ENCODE measurements at regions not wholly inside any gene's neighbourhood (a gene's known extent, or its start where the extent isn't known, plus 50 kb on each side); places are given as distances from the start of the nearest gene placed in this dataset.
"Not testable (repeated sequence)": the region's sequence is repeated elsewhere in the genome, so short reads cannot be mapped to it uniquely, and the experiment has no call there.

DNA sequence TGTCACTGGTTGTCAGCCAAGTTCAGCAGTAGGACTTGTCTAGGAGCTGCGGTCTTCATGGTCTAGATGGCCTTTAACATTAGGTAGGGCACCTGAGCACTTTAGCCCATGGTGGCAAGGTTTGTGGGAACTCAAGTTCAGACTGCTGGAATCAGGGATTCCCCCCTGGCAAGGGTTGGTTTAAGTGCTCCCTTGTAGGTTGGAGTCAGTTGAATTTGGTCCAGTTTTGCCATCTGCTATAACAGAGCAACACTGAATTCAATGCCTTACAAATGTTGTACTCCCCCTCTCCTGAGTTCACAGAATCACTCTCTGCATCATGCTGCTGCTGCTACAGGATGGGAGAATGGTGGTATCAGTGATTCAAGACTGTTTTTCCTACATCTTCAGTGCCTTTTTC lies 509.3 kb downstream of the VGLL3 start:
- DNase-seq: no peak

DNA sequence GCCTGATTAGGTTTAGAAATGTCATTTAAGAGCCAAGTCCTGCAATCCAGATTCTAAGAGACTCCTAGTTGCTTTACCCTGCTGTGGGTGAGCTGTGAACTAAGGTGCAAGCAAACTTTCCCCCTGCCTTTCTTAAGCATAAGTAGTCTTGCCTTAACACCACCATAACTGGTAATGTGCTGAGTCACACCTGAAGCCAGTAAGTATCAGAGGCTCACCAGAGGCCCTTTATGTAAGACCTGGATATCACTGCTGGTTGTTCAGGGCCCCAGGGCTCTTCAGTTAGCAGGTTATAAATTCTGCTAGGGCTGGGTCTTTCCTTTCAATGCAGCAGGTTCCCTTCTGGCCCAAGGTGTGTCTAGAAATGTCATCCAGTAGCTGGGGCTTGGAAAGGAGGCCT lies 509.9 kb downstream of the VGLL3 start:
- DNase-seq: no peak

DNA sequence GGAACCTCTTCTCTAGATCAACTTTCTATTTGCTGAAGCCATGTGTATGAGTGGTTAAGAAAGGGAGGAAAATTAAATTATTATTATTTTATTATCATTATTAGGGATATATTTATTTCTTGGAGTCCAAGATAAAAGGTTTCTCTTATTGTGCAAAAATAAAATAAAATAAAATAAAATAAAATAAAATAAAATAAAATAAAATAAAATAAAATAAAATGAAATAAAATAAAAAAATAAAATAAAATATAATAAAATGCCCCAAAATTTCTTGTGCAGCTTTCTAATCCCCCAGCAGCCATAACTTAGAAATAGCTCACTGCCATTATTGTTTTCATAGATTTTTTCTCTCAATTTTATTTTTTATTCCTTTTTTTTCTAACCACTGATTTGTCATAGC lies 526.8 kb downstream of the VGLL3 start:
- no peak for DNase-seq

DNA sequence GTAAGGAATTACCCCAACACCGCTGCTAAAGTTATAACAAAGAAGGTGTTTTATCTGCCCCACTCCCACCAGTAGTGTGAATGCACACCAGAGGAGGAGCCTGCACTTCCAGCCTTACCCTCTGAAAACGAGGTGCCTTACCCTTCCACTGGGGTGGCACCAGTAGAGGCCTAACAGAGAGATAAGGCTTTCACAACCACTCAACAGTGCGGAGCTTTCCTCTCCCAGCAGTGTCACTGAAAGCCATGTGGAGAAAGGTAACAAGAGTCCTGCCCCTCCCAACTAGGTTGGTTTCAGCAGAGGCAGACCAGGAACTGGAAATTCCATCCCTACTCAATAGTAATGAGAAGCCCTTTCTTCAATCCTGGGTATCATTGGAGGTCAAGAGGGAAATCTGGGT lies 539.2 kb downstream of the VGLL3 start:
- no peak for DNase-seq

DNA sequence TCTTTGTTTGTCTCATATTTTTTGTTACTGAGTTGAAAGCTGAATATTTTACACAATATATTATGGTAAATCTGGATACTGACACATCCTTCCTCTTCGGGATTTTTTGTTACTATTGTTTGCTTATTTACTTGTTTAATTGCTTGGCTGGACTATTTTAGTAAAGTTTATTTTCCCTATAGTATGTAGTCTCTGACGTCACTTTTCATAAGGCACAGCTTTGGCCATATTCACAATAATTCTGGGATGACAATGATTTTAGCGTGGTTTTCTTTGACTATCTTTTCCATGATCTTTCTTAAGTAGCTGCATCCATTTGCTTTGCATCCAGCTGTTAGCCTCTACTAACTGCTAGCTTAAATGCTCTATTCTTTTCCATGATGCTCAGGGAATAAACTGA lies 552.4 kb downstream of the VGLL3 start:
- no peak for DNase-seq

DNA sequence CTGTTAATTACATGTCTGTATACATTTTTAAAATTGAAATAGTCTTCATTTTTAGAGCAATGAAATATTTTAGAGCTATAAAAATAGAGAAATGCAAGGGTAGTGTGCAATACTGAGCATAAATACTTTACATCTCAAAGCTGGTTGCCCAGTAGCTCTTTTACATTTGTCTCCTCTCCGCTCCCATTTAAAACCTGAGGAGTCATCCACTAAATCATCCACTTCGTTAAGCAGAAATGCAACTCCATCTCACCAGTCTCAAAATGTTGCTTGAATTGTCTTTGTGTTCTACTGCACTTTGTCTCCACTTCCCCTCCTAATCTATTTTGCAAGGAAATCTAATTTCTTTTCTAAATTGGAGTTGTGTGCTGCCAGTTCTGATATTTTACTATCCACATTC lies 563.6 kb downstream of the VGLL3 start:
- DNase-seq: no peak

DNA sequence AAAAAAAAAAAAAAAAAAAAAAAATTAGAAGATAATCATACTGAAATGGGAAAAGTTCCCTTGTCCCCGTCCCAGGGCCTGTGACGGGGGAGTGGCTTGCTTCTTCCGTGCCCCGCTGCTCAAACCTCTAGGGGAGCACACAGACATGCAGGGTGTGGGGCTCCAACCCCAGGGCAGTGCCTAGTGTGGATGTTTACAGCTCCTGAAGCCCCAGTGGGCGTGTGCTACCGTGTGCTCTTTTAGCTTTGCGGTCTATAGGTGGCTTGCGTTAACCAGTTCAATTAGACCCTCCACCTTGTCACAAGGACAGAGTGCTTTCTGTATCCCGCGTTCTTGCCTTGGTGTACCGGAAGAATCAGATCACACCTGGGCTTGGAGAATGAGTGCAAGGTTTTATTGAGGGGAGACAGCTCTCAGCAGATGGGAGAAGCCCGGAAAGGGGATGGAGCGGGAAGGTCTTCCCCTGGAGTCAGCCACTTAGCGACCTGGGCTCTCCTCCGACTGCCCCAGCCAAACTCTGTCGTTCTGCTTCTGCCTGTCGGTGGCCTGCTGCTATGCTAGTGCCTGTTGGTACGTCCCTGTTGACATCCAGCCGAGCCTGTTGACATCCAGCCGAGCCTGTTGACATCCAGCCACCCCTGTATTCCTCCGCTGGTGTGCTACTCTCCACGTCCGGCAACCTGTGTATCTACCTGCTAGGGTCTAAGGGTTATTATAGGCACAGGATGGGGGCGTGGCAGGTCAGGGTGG lies 569.8 kb downstream of the VGLL3 start:
- DNase-seq: no peak

DNA sequence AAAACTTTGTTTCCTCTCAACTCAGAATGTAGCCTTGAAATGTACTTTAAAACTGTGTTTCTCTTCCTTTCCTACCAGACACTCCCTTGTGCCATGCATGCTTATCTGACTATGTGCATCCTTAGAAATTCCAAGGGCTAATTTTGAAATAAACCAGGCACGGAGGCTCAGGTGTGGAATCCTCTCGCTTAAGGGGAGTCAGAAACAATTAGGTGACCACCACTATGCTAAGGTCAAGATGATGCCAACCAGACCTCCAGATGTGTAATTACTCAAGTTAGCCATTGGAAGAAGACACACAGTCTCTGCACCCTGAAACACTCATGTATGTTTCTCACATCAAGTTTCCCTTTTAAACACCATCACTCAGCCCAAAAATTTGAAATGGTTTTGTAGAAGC lies 572.1 kb downstream of the VGLL3 start:
- no peak for DNase-seq

DNA sequence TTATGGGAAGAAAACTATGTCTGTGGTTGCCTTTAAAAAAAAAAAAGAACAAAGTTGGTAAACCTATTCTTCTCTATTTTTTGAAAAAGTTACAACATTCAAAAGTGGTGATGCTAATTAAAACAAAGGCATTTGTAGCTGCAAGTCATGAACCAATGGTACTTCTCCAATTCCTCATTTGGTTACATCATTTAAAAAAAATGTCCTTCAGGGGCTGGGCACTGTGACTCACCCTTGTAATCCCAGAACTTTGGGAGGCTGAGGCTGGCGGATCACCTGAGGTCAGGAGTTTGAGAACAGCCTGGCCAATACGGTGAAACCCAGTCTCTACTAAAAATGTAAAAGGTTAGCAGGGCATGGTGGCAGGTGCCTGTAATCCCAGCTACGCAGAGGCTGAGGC lies 574.6 kb downstream of the VGLL3 start:
- DNase-seq: no peak

DNA sequence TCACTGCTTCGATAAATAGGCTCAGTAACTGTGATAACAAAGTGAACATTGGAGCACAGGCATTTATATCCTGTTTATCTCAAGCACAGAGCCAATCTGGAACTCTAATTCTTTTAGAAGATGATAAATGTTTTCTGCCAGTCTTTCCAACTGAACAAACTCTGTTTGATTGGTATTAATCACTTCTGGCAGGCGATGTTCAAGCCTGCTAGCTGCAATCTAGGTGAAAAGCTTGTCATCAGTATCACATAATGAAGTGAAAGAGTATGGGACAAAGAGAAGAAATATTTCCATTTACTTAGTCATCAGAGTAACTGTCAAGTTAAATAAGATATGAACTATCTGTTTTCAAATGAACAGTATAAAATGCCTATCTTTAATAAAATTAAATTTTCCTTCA lies 577.3 kb downstream of the VGLL3 start:
- no peak for DNase-seq

DNA sequence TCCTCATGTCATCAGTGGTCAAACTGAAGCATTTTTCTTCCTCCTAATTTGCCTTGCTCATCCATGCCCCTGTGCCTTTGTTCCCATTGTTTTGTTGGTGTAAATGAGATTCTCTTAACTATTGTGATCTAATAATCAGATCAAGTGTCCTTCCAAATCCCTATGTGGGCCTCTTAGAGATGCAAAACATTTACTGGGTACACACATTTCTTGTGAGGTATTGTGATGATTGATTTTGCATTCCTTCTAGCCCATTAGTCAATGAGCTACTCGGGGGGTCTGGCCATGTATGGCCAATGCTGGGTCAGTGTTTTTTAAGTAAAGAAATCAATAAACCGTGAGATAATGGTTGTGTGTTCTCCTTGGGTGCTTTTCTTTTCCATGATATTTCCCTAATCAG lies 580.4 kb downstream of the VGLL3 start:
- no peak for DNase-seq

DNA sequence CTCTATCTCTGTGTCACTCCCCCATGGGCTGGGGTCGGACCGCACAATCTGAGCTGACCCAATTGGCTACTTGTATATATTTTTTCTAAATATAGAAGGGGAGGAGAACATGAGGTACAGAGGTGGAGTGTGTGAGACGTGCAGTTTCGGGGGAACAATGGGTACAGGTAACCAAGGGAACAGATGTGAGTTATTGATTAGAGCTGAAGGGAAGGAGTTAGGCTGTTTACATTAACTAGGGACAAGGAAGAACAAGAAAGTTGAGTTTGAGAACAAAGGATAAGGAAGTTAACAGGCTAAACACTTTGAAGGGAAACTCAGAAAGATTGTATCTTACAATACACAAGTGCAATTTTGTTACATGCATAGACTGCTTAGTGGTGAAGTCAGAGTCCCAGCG lies 601.2 kb downstream of the VGLL3 start:
- not testable (repeated sequence) for DNase-seq

DNA sequence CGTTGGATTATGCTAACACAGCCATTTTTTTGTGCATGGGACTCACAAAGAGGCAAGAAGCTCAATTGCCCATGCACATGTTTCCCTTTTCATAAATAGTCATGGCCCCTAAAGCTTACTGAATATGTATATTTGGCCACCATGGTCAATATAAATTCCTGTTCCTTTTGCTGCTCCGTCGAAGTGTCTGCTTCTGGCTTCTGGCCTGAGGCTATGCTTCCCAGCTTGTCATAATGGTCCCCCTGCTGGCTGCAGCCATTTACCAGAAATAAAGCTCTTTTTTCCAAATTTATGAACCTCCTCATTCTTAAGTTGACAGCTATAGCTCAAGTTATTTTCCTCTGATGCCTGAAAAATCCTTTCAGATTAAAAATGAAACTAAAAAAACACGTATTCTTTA lies 602.1 kb downstream of the VGLL3 start:
- no peak for DNase-seq

DNA sequence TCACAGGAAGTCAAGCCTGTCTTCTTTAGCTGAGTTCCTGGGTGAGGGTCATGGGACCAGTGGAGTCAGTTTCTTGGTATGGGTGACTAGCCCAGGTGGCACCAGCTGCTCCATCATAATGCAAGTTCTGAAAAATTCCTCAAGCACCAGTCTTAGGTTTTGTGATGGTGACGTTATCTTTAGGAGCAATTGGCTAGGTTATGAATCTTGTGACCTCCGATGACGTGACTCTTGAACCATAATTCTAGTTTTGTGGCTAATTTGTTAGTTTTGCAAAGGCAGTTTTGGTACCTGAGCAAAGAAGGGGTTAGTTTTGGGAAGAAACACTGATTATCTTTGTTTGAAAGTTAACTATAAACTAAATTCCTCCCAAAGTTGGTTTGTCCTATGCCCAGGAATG lies 608.4 kb downstream of the VGLL3 start:
- DNase-seq: no peak

DNA sequence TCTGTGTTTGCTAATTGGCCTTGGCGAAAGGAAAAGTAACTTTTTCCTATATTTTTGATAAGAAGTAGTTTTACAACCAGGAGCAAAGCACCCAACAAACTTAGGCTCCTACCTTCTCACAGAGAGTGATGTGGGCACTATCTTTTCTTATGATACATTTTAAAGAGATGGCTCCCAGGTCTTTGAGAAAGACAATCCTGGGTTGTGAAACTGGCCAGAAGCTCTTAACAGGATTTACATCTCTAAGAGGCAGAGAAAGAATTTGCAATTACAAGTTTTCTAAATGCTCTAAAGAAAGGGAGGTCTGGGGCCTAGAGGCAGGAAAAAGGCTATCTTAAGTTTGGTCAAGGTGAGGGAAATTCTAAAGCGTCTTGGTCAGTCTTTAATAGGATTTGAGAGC lies 609.7 kb downstream of the VGLL3 start:
- DNase-seq: no peak

DNA sequence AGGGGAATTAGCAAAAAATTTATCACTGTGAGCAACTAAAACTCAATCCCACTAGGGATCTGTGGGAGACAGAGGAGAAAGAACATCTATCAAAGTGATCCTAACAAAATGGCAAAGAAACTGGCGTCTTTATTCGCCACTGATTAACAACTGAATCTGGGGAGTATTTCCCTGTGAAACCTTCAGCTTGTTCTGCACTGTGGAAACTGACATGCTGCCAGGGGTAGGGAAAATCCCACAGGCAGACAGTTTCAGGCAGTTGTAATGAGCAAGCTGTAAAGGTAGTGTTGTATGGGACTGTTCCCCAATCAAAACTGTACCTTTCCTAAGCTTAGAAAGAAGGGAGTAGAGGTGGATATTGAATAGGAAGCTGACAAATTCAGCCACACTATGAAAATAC lies 611.7 kb downstream of the VGLL3 start:
- DNase-seq: no peak

DNA sequence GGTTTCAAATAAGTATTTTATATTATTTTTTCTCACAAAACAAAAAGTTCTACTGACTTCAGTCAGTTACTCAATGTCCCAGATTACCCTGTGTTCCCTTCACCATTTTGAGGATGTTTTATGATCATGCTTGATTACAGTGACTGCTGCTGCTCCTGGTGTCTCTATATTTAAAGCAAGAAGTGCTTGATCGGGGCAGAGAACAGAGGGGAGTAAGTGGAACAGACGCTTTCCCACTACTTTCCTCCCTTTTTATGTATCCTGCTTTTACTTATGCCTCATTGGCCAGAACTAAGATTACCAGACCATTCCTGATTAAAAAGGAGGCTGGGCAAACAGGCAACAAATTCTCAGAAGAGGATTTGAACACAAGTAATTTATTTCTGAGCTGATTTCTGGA lies 612.1 kb downstream of the VGLL3 start:
- DNase-seq: no peak

DNA sequence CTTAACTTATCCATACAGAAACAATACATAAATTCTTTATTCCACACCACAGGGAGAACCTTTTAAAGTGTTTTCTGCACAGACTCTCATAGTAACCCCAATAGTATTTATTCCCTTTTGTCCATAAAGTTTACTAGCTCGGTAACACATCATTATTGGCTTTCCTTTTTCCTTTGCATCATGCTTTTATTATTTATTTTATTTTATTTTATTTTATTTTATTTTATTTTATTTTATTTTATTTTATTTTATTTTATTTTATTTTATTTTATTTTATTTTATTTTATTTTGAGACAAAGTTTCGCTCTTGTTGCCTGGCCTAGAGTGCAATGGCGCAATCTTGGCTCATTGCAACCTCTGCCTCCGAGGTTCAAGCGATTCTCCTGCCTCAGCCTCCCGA lies 655.4 kb downstream of the VGLL3 start:
- not testable (repeated sequence) for DNase-seq

DNA sequence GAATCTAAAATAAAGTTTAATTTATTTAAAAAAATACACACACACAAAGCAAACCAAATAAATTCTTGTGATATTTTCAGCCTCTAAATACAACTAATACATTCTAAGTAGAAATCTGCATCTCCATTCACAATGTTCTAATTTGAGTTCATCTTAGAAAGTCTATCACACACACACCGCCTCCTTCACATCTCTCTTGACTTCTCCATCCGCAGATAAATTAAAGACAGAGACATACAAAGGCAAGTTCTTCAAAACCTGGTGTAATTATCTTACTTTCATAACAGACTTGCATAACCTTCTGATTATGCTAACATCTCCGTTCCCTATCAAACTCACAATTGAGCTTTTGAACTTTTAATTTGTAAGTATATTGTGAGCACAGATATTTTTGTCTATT lies 657.3 kb downstream of the VGLL3 start:
- DNase-seq: no peak

DNA sequence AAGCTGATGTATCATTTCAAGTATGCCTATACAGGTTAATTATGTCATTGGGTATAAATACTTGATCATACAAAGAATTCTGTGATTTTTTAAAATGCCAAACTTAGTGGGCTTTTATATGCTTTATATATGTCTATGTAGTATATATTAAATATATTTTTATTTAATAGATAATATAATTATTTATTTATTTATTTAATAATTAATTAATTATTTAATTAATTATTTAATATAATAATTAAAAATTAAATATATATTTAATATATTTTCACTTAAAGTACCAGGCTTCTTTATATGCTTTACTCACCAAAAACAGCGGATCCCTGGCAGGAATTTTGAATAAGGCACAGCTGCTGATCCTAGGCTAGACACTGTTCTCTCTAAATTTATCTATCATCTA lies 687.0 kb downstream of the VGLL3 start:
- no peak for DNase-seq

DNA sequence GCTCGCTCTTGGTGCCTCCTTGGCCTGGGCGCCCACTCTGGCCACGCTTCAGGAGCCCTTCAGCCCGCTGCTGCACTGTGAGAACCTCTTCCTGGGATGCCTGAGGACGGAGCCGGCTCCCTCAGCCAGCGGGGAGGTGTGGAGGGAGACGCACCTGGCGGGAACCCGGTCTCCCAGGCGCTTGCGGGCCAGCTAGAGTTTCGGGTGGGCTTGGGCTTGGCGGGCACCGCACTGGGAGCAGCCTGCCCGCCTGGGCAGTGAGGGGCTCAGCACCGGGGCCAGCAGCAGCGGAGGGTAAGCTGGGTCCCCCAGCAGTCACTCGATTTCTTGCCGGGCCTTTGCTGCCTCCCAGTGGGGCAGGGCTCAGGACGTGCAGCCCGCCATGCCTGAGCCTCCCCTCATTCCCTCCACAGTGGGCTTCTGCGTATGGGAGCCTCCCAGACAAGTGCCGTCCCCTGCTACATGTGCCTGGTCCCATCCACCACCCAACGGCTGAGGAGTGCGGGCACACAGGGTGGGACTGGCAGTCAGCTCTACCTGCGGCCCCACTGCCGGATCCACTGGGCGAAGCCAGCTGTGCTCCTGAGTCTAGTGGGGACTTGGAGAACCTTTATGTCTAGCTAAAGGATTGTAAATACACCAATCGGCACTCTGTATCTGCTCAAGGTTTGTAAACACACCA lies 708.7 kb downstream of the VGLL3 start:
- DNase-seq: no peak

DNA sequence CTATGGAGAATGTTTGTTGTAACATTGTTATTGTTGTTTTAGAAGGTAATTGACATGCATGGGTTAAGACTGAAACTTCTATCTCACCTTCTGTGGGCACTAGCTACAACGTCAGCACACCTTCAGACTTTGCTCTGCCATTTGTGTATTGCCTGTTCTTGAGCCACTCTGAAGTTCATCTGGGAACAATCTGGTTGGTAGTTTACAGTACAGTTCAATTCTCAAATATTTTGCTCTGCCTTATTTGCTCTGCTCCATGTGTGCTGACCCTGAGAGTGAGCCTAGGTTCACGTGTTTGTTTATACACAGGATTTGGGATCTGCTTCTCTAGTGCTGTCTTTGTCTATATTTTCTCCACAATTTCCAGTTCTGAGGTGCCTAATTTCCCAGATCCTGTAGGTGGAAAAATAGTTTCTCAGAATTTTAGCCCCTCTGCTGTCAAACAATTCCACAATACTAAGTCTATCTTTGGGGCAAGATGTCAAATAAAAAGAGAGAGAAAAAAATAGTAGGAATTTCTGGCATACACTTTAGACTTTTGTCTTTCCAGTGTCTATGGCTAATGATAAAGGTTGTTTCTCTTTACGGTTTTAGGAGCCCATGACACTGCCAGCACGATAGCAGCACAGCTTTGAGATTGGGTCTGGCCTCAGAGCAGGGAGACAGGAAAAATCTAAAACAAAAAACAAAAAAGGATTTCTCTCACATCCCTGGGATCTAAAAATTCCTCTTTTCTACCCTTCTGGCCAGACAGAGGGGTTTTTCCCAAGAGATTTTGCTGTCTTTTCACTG lies 721.4 kb downstream of the VGLL3 start:
- no peak for DNase-seq

DNA sequence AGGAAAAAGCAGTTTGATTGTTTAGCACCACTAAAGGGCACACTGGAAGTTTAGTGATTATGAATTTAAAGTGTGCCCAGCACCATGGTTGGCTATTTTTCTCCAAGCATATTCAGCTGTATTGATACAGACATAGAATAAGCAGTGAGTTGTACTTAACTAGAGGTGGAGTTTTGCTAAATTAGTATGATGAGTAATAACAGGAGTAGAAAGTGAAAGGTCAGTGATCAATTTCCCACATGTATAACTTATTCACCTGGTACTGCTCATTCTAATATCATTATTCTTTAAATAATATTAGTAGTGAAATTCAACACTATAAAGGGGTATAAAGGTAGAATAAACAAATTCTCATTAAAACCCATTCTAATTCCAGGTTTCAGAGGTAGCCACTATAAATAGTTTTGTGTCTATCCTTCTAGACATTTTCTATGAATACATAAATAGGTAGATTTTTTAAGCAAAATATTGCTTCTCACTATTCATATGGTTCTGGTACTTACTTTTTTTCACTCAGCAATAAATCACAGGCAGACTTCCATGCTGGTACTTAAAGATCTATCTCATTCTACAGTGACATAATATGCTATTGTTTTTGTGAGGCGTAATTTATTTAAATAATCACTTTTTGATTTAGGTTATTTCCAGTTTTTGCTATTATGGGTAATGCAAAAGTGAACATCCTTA lies 732.9 kb downstream of the VGLL3 start:
- no peak for DNase-seq

DNA sequence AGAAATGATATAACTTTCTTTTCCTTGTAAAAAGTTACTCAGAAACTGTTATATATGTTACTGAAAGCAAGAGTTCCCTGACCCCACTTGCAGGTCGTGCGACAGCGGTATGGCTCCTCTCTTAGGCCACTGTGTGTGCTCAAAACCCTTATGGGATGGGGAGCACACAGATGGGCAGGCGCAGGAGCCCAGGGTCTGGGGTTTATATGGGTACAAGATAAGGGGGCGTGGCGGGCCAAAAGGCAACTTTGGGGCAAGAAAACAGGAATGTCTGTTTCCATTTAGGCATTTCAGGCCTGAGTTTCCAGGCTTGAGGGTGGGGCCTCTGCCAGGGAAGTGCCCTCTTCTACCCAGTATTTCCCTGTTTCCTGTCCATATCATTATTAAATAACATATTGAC lies 736.5 kb downstream of the VGLL3 start:
- no peak for DNase-seq
